Lower leg skin (tissue), 3 donors: ENCODE measurements at regions not wholly inside any gene's neighbourhood (a gene's known extent, or its start where the extent isn't known, plus 50 kb on each side); places are given as distances from the start of the nearest gene placed in this dataset.

Experiments
- CTCF ChIP-seq, 3 donors: fragments of 450-650 bp; IDR thresholded peaks; one replicate each; pipeline ENCODE4 v1.5.1; 2016; ENCODE audit warnings: antibody characterized with exemption in 3 of 3, mild to moderate bottlenecking in 3 of 3, moderate library complexity in 2 of 3
- POLR2A ChIP-seq, 2 donors: fragments of 450-650 bp; IDR thresholded peaks; one replicate each; pipeline ENCODE4 v1.6.1; 2016 to 2017; ENCODE audit warnings: antibody characterized with exemption in 2 of 2, mild to moderate bottlenecking in 1 of 2, moderate library complexity in 1 of 2

DNA sequence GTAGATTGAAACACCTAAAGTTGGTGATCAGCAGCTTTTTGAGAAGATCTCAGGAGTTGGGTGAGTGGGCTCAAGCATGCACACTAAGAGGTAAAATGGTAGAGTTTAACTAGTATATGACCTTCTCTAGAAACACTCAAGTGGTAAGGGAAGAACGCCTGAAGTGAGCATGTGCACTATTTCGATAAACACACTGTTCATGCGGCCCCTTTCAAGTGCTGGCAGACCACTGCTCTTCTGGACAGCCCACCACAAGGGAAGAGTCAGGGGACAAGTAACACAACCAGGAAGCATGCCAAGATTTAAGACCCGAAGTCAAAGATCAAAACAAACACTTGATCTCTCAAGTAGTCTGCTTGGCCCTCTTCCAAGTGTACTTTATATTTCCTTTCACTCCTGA lies 519.5 kb upstream of the ZWINT start:
- TF ChIP-seq CTCF (IDR thresholded peaks at IDR 0.05), result no peak
- TF ChIP-seq POLR2A (IDR thresholded peaks at IDR 0.05), result no peak
